Natural killer cell treated with Interleukin-12 subunit alpha and Interleukin-12 subunit beta and Interleukin-15 and Interleukin-18, amount 100 ng/mL, for 72 hours (primary cell): ENCODE measurements at regions not wholly inside any gene's neighbourhood (a gene's known extent, or its start where the extent isn't known, plus 50 kb on each side); places are given as distances from the start of the nearest gene placed in this dataset.
A peak's percentile ranks its signal among the peaks of the same experiment; 100 is the strongest.
"Not testable (repeated sequence)": the region's sequence is repeated elsewhere in the genome, so short reads cannot be mapped to it uniquely, and the experiment has no call there.

Experiments
- ATAC-seq, 2 donors: fragments of 150-1000 bp; cut with Tn5 transposase in 1 of 2; sonication (Bioruptor Pico), chemical (Tn5 transposase) in 1 of 2; 2 replicates each; pipeline ENCODE4 v1.10.0; 2021
- DNase-seq: peaks from one replicate; pipeline ENCODE4 v3.0.0; 2022; ENCODE audit warnings: low spot score
- H3K27ac Mint-ChIP-seq, 2 donors: 1 replicate in 1 of 2; 2 replicates in 1 of 2; pipeline ENCODE4 v1.8.0; 2022; ENCODE audit warnings: mixed read lengths in 2 of 2, mild to moderate bottlenecking in 1 of 2, moderate library complexity in 1 of 2
- H3K27me3 Mint-ChIP-seq, 2 donors: 1 replicate in 1 of 2; 2 replicates in 1 of 2; pipeline ENCODE4 v1.8.0; 2022; ENCODE audit warnings: mixed read lengths in 2 of 2
- H3K36me3 Mint-ChIP-seq: one replicate; pipeline ENCODE4 v1.8.0; 2022; ENCODE audit warnings: mixed read lengths
- H3K4me1 Mint-ChIP-seq, 2 donors: 1 replicate in 1 of 2; 2 replicates in 1 of 2; pipeline ENCODE4 v1.8.0; 2022; ENCODE audit warnings: low read depth in 2 of 2, mixed read lengths in 2 of 2, mild to moderate bottlenecking in 1 of 2
- H3K4me3 Mint-ChIP-seq: one replicate; pipeline ENCODE4 v1.8.0; 2022; ENCODE audit warnings: mixed read lengths
- H3K9me3 Mint-ChIP-seq: 2 replicates; pipeline ENCODE4 v1.8.0; 2022; ENCODE audit warnings: mixed read lengths

DNA sequence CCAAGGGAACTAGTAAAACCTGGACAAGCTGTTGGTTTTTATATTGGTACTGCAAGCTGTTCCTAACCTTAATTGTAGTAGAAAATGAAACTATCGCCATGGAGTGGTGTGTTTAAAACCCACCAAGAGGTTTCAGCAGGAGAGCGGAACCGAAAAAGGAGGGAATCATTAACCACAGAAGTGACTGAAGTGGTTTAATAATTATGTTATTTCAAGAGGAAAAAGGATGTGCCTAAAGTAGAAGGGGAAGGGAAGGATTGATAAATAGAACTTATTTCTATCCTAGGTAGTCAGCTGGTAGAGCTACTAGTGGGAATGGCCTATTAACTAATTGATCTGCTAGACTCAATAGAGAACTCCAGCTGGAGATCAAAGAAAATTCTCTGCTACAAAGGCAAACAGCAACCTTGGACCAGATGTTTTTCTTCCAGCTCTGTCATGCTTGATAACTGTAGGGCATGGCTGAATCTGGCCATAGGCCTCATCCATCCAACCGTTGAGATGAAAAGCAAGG, 91.8 kb downstream of the BAMBI start:
- no peak overlapping the region for H3K27ac Mint-ChIP-seq
- no peaks in the 10 kb centered on the region for H3K9me3 Mint-ChIP-seq
- H3K36me3 Mint-ChIP-seq, result no peaks in the 10 kb centered on the region
- H3K27me3 Mint-ChIP-seq, result no peaks in the 10 kb centered on the region
- no peaks in the 10 kb centered on the region for H3K4me1 Mint-ChIP-seq
- DNase-seq (no peak), ATAC-seq (no peak)
- no peak overlapping the region for H3K4me3 Mint-ChIP-seq

DNA sequence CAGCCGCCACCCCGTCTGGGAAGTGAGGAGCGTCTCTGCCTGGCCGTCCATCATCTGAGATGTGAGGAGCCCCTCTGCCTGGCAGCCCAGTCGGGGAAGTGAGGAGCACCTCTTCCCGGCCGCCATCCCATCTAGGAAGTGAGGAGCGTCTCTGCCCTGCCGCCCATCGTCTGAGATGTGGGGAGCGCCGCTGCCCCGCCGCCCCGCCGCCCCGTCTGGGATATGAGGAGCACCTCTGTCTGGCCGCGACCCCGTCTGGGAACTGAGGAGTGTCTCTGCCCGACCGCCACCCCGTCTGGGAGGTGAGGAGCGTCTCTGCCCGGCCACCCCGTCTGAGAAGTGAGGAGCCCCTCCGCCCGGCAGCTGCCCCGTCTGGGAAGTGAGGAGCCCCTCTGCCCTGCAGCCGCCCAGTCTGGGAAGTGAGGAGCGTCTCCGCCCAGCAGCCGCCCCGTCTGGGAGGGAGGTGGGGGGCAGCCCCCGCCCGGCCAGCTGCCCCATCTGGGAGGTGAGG, 94.3 kb downstream of the BAMBI start:
- H3K9me3 Mint-ChIP-seq, H3K36me3 Mint-ChIP-seq, DNase-seq, H3K27me3 Mint-ChIP-seq, H3K4me3 Mint-ChIP-seq, H3K4me1 Mint-ChIP-seq, H3K27ac Mint-ChIP-seq, ATAC-seq: not testable (repeated sequence)

DNA sequence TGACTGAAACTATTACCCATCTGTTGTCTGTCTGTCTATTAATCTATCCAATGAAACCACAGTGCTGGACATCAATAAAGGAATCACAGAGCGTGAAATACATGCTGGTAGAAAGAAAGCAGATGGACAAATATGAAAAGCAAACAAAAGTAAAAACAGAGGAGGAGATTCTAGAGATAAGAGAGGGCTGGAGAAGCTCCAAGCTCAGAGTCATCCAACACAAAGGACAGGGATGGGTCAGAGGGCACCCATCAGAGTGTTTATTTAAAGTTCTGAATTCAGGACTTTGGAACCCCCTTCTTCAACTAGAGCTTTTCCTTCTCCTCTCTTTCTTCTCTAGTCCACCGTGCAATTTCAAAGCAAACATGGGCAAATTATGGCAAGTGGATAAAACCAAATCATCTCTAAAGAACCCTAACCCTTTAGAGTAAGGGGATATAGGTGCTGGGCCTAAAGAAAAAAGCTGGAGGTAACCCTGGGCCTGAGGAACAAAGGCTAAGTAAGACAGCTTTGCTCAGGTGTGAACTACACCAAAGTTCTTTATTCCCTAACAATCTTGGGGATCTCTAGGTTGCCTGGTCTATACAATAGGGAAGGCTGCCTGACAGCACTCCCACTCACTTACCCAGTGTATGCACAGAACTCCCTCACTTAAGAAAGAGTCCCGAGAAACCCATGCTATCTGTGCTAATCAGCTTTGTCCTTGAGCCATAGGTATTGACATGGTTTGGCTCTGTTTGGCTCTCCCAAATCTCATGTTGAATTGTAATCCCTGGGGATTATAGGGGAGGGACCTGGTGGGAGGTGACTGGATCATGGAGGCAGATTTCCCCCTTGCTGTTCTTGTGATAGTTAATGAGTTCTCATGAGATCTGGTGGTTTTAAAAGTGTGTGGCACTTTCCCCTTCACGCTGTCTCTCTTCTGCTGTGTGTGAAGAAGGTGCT, 97.0 kb downstream of the BAMBI start:
- Mint-ChIP-seq H3K4me3 (no peak overlapping the region), H3K27me3 (no peaks in the 10 kb centered on the region), H3K36me3 (no peaks in the 10 kb centered on the region)

DNA sequence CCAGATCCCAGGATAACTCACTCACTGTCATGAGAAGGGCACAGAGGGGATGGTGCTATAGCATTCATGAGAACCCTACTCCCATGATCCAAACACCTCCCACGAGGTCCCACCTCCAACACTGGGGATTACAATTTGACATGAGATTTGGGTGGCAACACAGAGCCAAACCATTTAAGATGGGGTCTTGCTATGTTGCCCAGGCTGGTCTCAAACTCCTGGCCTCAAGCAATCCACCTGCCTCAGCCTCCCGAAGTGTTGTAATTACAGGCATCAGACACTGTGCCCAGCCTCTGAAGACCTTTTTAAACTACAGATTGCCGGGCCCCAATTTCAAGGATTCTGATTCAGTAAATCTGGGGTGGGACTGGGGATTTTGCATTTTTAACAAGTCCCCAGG, 98.5 kb downstream of the BAMBI start:
- Mint-ChIP-seq H3K27ac (no peak overlapping the region), H3K4me3 (no peak overlapping the region), H3K9me3 (no peaks in the 10 kb centered on the region), H3K4me1 (peaks cover 0 to 4% of the 10 kb centered on the region in 2 donors), H3K36me3 (no peaks in the 10 kb centered on the region), H3K27me3 (peaks cover 0 to 2% of the 10 kb centered on the region in 2 donors)
- no peak for DNase-seq
- no peak for ATAC-seq

More for the DNA sequence above, 97.0 kb downstream of the BAMBI start:
- ATAC-seq (no peak), DNase-seq (no peak)
- H3K4me1 Mint-ChIP-seq, result peaks cover 0 to 4% of the 10 kb centered on the region in 2 donors
- H3K27ac Mint-ChIP-seq, result no peak overlapping the region
- no peaks in the 10 kb centered on the region for H3K9me3 Mint-ChIP-seq

DNA sequence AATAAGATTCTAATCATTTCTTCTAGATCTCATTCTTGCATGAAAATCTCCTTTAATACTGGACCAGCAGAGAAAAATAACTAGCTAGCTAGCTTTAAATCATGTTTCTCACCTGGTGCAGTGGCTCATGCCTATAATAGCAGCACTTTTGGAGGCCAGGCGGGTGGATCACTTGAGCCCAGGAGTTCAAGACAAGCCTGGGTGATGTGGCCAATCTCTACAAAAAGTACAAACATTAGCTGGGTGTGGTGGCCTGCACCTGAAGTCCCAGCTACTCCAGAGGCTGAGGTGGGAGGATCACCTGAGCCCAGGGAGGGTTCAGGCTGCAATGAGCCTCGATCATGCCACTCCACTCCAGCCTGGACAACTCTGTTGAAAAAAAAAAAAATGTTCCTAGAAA, 99.2 kb downstream of the BAMBI start:
- ATAC-seq, result no peak
- Mint-ChIP-seq H3K27me3 (peaks cover 6 to 8% of the 10 kb centered on the region in 2 donors), H3K27ac (no peak overlapping the region), H3K4me3 (no peak overlapping the region), H3K9me3 (no peaks in the 10 kb centered on the region), H3K4me1 (peaks cover 0 to 4% of the 10 kb centered on the region in 2 donors), H3K36me3 (no peaks in the 10 kb centered on the region)
- DNase-seq, result no peak

DNA sequence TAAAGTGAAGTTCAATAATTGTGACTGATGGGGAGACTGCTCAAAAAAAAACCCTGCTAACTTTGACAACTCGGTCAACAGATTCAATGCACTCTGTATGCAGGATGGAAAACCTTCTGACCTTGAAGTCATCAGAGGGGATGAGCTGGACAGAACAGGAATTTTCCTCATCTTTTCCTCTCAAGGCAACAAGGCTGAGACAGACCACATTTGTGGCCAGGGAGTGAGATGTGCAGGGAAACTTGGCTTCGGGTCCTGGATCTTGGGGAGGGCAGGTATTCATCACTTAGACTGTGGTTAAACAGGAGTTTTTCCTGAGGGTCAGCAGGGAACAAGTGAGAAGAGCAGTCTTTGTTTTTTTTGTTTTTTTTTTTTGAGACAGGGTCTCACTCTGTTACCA, 100.6 kb downstream of the BAMBI start:
- Mint-ChIP-seq H3K27me3 (peaks cover 6 to 8% of the 10 kb centered on the region in 2 donors), H3K9me3 (no peaks in the 10 kb centered on the region), H3K27ac (no peak overlapping the region), H3K4me1 (peaks cover 0 to 4% of the 10 kb centered on the region in 2 donors), H3K4me3 (no peak overlapping the region), H3K36me3 (no peaks in the 10 kb centered on the region)
- no peak for ATAC-seq
- no peak for DNase-seq

DNA sequence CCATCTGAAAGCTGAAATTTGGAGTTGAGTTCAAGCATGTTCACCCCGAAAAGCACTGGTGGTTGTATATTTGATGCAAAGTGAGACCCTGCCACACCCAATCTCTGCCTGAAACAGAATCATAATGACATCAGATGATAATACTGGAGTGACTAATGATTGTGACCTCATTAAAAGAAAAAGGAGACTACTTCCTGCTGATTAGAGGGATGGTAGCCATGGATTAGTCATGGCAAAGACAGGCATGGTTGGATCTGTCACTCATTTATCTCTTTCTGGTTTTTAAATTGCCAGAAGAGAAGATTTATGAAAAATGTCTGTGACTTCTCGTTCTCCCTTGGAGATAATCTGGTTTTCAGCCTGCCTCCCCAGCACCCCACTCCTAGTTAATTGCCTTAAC, 101.2 kb downstream of the BAMBI start:
- Mint-ChIP-seq H3K4me1 (peaks cover 0 to 4% of the 10 kb centered on the region in 2 donors), H3K36me3 (no peaks in the 10 kb centered on the region), H3K27me3 (peaks cover 8 to 9% of the 10 kb centered on the region in 2 donors), H3K4me3 (no peak overlapping the region), H3K9me3 (no peaks in the 10 kb centered on the region), H3K27ac (no peak overlapping the region)
- DNase-seq (no peak), ATAC-seq (no peak)

DNA sequence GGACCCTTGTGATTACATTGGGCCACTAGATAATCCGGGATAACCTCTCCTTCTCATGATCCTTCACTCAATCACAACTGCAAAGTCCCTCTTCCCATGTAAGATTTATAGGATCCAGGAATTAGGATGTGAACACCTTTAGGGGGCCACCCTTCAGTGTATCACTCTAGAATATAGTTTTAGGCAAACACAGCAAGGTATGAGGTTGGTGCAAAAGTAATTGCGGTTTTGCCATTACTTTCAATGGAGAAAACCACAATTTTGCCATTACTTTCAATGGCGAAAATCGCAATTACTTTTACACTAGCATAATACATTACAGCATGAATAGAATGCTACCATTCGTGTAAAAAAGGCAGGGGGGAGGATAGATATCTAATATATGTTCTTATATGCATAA, 104.0 kb downstream of the BAMBI start:
- H3K27ac Mint-ChIP-seq, result no peak overlapping the region
- no peaks in the 10 kb centered on the region for H3K36me3 Mint-ChIP-seq
- H3K27me3 Mint-ChIP-seq, result peaks cover 14 to 16% of the 10 kb centered on the region in 2 donors
- DNase-seq (no peak), ATAC-seq (no peak)
- H3K4me1 Mint-ChIP-seq, result no peaks in the 10 kb centered on the region
- no peak overlapping the region for H3K4me3 Mint-ChIP-seq
- H3K9me3 Mint-ChIP-seq, result no peaks in the 10 kb centered on the region

DNA sequence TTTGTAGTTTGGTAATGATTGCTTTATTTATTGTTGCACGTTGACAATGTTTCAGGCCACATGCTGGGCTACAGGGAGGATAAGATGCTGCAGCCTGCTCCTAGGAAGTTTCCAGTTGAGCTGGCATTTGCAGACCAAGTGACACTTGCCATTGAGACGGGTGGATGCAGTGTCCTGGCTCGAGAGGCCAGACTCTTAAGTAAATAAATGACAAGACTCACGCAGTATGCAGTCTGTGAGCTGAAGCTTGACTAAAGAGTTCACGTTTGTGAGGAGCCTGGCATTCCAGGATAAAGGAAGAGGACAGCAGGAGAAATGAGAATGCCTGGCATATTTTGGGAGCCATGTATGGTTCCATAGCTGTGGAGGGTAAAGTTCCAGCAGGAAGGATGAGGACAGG, 105.8 kb downstream of the BAMBI start:
- no peak for DNase-seq
- H3K4me1 Mint-ChIP-seq, result peaks cover 0 to 1% of the 10 kb centered on the region in 2 donors
- ATAC-seq, result no peak
- H3K9me3 Mint-ChIP-seq, result no peaks in the 10 kb centered on the region
- no peak overlapping the region for H3K4me3 Mint-ChIP-seq
- no peaks in the 10 kb centered on the region for H3K36me3 Mint-ChIP-seq
- H3K27ac Mint-ChIP-seq, result no peak overlapping the region
- peaks cover 15 to 16% of the 10 kb centered on the region in 2 donors for H3K27me3 Mint-ChIP-seq

DNA sequence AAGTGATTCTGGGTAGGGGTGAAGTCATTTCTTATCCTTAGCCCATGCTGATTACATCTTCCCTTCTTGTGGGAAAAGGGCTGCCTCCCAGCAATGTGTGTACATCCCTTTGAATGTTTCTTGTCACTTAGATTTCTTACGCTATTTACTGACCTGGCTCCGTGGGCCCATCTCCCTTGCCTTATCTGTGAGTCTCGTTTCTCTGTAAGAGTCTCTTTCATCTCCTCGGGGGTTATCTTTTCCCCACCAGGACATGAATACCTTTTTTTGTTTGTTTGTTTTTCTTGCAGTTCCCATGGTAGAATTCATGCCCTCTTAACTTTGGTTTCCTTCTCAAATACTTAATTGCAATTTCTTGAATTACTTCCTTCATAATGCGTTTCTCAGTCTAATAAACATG, 107.7 kb downstream of the BAMBI start:
- H3K36me3 Mint-ChIP-seq, result no peaks in the 10 kb centered on the region
- H3K27me3 Mint-ChIP-seq, result peaks cover 24 to 25% of the 10 kb centered on the region in 2 donors
- no peak overlapping the region for H3K4me3 Mint-ChIP-seq
- no peak overlapping the region for H3K27ac Mint-ChIP-seq
- no peak for ATAC-seq
- no peaks in the 10 kb centered on the region for H3K9me3 Mint-ChIP-seq
- H3K4me1 Mint-ChIP-seq, result peaks cover 0 to 7% of the 10 kb centered on the region in 2 donors
- no peak for DNase-seq

DNA sequence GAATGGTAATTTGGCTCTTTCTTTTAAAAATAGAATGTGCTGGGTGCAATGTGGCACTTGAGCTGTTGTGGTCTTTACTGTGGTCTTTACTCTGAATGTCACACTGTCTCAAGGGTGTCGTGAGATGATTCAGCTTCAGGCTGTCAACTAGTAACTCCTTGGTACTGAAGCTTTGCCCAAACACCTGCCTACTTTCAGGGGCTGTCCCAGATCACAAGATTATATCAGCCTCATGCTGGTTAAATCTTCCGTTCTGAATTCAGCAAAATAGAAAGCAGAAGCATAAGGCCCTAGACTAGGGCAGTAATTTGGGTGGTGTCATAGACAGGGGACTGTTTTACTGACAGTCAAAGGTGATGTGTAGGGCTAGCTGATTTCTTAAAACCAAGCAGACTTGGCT, 110.9 kb downstream of the BAMBI start:
- H3K4me3 Mint-ChIP-seq, result no peak overlapping the region
- peaks cover 0 to 7% of the 10 kb centered on the region in 2 donors for H3K4me1 Mint-ChIP-seq
- H3K36me3 Mint-ChIP-seq, result no peaks in the 10 kb centered on the region
- no peaks in the 10 kb centered on the region for H3K9me3 Mint-ChIP-seq
- no peak overlapping the region for H3K27ac Mint-ChIP-seq
- DNase-seq (no peak), ATAC-seq (peak; percentile 52 to 65)
- peaks cover 16 to 23% of the 10 kb centered on the region in 2 donors for H3K27me3 Mint-ChIP-seq

DNA sequence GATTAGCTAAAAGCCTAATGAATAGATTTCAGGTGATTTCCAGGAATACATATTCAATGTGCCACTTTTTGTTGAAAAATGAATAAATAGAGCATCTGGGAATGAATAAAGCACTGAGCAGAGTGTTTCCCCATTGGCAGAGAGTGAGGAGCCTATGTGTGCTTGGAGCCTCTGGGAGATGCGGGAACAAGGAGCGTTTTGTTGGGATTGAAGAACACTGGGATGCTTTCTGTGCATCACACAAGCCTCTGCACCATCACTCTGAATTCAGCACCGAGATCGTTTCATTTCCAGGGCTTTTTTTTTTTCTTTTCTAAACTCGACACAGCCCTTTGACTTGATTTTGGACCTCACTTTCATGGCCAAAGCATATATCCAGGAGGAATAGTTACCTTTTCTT, 111.4 kb downstream of the BAMBI start:
- Mint-ChIP-seq H3K4me1 (peaks cover 0 to 7% of the 10 kb centered on the region in 2 donors), H3K27me3 (peaks cover 16 to 23% of the 10 kb centered on the region in 2 donors), H3K27ac (no peak overlapping the region), H3K36me3 (no peaks in the 10 kb centered on the region), H3K9me3 (no peaks in the 10 kb centered on the region), H3K4me3 (no peak overlapping the region)
- DNase-seq, result no peak
- ATAC-seq, result no peak

DNA sequence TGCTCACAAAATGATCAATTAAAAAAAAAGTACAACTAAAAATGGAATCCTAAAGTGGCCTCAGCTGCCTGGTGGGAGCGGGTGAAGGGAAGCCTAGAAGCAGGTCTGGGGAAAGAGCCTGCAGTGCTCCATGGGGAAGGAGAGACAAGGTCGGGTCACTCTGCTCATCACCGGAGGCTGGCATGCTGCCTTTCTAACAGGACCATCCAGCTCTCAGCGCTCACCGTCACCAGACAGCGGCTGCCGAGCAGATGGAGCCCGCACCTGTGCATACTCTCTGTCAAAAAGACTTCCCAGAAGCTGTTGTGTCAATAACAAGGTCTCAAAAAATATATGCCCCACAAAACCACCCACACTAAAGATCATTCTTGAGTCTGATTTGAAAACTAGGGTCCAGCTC, 112.8 kb downstream of the BAMBI start:
- peaks cover 18 to 28% of the 10 kb centered on the region in 2 donors for H3K27me3 Mint-ChIP-seq
- H3K36me3 Mint-ChIP-seq, result no peaks in the 10 kb centered on the region

DNA sequence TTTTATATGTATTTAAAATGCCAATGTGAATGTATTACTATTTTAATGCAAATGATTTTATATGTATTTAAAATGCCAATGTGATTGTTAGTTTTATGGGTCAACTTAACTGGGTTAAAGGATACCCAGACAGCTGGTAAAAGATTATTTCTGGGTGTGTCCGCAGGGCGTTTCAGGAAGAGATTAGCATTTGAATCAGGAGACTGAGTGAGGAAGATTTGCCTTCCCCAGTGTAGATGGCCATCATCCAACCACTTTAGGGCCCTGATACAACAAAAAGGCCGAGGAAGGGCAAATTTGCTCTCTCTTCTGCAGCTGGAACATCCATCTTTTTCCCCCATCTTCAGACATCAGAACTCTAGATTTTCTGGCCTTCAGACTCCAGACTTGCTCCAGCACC, 116.2 kb downstream of the BAMBI start:
- H3K36me3 Mint-ChIP-seq, result no peaks in the 10 kb centered on the region
- H3K27ac Mint-ChIP-seq, result no peak overlapping the region
- no peaks in the 10 kb centered on the region for H3K9me3 Mint-ChIP-seq

More for the DNA sequence above, 112.8 kb downstream of the BAMBI start:
- Mint-ChIP-seq H3K4me1 (peaks cover 0 to 7% of the 10 kb centered on the region in 2 donors), H3K27ac (no peak overlapping the region), H3K9me3 (no peaks in the 10 kb centered on the region), H3K4me3 (no peak overlapping the region)
- DNase-seq, result no peak
- no peak for ATAC-seq

More for the DNA sequence above, 116.2 kb downstream of the BAMBI start:
- DNase-seq (no peak), ATAC-seq (no peak)
- Mint-ChIP-seq H3K4me1 (peaks cover 0 to 2% of the 10 kb centered on the region in 2 donors), H3K27me3 (peaks cover 11 to 20% of the 10 kb centered on the region in 2 donors), H3K4me3 (no peak overlapping the region)
